ENCODE measurements at regions not wholly inside any gene's neighbourhood (a gene's known extent, or its start where the extent isn't known, plus 50 kb on each side); places are given as distances from the start of the nearest gene placed in this dataset.

DNA sequence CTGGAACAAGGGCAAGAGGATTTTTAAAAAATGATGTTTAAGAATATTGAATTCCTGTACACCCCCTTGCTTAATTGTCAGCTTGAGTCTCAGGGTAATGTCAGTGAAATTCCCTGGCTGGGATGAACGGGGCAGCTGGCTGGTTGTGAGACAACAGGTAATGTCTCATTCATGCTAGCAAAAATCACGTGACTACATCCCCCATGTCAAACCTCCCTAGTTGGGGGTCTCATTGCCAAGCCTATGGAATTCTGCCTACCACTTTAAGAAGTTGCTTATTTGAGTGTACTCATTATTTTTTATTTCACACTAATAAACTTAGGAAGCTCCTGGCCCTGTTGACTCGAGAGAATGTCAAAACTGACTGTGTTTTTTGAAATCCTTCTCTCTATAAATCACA lies 218.3 kb downstream of the ICOS start (continued):
- TF ChIP-seq TEAD1 (CRISPR knock-in tag; IDR thresholded peaks at IDR 0.05) (no peak), NFATC4 (CRISPR knock-in tag; IDR thresholded peaks at IDR 0.05) (no peak), MXD4 (CRISPR knock-in tag; IDR thresholded peaks at IDR 0.05; ENCODE audit: borderline replicate concordance) (no peak), JUN (CRISPR knock-in tag; IDR thresholded peaks at IDR 0.05) (no peak)
- TF ChIP-seq, protein P1, sequence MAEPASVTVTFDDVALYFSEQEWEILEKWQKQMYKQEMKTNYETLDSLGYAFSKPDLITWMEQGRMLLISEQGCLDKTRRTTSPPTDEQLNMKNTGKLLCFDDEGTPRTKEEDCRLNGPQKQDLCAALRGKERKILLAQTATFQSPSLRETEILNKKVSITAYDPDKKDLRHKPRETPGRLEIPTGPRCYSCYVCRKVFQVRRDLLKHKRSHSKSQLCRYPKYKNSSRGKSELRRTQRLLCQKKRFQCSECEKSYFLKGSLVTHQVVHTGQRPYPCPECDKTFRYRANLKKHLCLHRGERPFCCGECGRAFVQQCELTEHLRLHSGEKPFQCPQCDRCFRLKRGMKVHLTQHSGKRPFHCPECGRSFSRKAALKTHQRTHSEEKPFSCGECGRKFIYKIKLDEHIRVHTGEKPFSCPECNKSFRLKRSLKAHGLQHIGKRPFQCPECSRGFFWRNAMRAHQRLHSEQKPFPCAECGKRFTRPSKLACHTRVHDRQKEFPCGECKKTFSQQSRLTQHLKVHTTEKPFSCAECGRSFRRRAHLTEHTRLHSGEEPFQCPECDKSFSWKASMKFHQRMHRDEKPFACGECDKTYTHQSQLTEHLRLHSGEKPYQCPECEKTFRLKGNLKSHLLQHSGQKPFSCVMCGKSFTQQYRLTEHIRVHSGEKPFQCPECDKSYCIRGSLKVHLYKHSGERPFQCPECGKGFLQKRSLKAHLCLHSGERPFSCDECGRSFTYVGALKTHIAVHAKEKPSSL (CRISPR knock-in tag; conservative IDR thresholded peaks at IDR 0.05): no peak

DNA sequence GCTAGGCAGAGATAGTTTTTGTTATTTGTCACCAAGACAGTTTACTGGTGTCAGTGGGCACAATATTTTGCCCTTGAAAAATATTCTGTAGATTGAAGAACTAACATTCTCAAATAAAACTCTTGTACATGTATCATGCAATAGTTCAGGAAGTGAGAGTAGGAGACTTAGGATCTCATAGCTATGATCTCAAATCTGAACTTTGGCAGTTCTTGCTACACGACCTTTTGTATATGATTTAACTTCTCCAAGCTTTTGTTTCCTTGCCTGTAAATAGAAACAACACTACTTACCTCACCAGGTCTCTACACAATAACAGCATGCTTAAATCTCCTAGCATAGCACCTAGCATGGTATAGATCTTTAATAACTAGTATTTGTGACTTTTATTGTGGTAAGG lies 219.9 kb downstream of the ICOS start:
- ChIA-PET CTCF (no interaction called here), POLR2A (no interaction called here)
- peaks cover 13% of the 10 kb centered on the region for H3K4me1 Mint-ChIP-seq
- no peak for DNase-seq (ENCODE audit: low spot score)
- no peak for ATAC-seq
- TF ChIP-seq, protein P2, sequence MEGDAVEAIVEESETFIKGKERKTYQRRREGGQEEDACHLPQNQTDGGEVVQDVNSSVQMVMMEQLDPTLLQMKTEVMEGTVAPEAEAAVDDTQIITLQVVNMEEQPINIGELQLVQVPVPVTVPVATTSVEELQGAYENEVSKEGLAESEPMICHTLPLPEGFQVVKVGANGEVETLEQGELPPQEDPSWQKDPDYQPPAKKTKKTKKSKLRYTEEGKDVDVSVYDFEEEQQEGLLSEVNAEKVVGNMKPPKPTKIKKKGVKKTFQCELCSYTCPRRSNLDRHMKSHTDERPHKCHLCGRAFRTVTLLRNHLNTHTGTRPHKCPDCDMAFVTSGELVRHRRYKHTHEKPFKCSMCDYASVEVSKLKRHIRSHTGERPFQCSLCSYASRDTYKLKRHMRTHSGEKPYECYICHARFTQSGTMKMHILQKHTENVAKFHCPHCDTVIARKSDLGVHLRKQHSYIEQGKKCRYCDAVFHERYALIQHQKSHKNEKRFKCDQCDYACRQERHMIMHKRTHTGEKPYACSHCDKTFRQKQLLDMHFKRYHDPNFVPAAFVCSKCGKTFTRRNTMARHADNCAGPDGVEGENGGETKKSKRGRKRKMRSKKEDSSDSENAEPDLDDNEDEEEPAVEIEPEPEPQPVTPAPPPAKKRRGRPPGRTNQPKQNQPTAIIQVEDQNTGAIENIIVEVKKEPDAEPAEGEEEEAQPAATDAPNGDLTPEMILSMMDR (IDR thresholded peaks at IDR 0.05): no peak
- TF ChIP-seq TP53 (CRISPR knock-in tag; IDR thresholded peaks at IDR 0.05): no peak
- H3K27ac Mint-ChIP-seq: no peak overlapping the region
- H3K4me3 Mint-ChIP-seq: no peak overlapping the region
- no peaks in the 10 kb centered on the region for H3K27me3 Mint-ChIP-seq (ENCODE audit: low read depth)
- H3K36me3 Mint-ChIP-seq: peaks cover 11% of the 10 kb centered on the region
- peaks cover 27% of the 10 kb centered on the region for H3K9me3 Mint-ChIP-seq

DNA sequence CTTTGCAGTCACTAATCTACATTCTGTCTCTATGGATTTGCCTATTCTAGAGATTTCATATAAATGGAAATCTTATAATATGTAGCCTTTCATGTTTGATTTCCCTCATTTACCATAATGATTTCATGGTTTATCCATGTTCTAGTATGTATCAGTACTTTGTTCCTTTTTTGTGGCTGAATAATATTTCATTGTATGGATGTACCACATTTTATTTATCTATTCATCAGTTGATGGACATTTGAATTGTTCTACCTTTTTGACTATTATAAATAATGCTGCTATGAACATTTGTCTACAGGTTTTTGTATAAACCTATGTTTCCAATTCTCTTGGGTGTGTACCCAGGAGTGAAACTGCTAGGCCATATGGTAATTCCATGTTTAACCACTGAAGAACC lies 221.1 kb downstream of the ICOS start:
- H3K36me3 Mint-ChIP-seq: peaks cover 11% of the 10 kb centered on the region
- DNase-seq (ENCODE audit: low spot score) (no peak), ATAC-seq (no peak)
- no peaks in the 10 kb centered on the region for H3K27me3 Mint-ChIP-seq (ENCODE audit: low read depth)
- ChIA-PET POLR2A (no interaction called here), CTCF (no interaction called here)
- no peak for TF ChIP-seq ELF4 (CRISPR knock-in tag; IDR thresholded peaks at IDR 0.05; ENCODE audit: low read depth)
- no peak for TF ChIP-seq CBFB (CRISPR knock-in tag; IDR thresholded peaks at IDR 0.05; ENCODE audit: low read depth)
- TF ChIP-seq, protein P1 (CRISPR knock-in tag; conservative IDR thresholded peaks at IDR 0.05): no peak
- TF ChIP-seq, protein P3, sequence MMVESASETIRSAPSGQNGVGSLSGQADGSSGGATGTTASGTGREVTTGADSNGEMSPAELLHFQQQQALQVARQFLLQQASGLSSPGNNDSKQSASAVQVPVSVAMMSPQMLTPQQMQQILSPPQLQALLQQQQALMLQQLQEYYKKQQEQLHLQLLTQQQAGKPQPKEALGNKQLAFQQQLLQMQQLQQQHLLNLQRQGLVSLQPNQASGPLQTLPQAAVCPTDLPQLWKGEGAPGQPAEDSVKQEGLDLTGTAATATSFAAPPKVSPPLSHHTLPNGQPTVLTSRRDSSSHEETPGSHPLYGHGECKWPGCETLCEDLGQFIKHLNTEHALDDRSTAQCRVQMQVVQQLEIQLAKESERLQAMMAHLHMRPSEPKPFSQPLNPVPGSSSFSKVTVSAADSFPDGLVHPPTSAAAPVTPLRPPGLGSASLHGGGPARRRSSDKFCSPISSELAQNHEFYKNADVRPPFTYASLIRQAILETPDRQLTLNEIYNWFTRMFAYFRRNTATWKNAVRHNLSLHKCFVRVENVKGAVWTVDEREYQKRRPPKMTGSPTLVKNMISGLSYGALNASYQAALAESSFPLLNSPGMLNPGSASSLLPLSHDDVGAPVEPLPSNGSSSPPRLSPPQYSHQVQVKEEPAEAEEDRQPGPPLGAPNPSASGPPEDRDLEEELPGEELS (CRISPR knock-in tag; IDR thresholded peaks at IDR 0.05): no peak
- TF ChIP-seq, protein P4, sequence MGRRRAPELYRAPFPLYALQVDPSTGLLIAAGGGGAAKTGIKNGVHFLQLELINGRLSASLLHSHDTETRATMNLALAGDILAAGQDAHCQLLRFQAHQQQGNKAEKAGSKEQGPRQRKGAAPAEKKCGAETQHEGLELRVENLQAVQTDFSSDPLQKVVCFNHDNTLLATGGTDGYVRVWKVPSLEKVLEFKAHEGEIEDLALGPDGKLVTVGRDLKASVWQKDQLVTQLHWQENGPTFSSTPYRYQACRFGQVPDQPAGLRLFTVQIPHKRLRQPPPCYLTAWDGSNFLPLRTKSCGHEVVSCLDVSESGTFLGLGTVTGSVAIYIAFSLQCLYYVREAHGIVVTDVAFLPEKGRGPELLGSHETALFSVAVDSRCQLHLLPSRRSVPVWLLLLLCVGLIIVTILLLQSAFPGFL (CRISPR knock-in tag; IDR thresholded peaks at IDR 0.05; ENCODE audit: borderline replicate concordance): no peak
- peaks cover 27% of the 10 kb centered on the region for H3K9me3 Mint-ChIP-seq
- peaks cover 13% of the 10 kb centered on the region for H3K4me1 Mint-ChIP-seq
- no peak overlapping the region for H3K27ac Mint-ChIP-seq
- no peak overlapping the region for H3K4me3 Mint-ChIP-seq
